ENCODE measurements at regions not wholly inside any gene's neighbourhood (a gene's known extent, or its start where the extent isn't known, plus 50 kb on each side); places are given as distances from the start of the nearest gene placed in this dataset.

DNA sequence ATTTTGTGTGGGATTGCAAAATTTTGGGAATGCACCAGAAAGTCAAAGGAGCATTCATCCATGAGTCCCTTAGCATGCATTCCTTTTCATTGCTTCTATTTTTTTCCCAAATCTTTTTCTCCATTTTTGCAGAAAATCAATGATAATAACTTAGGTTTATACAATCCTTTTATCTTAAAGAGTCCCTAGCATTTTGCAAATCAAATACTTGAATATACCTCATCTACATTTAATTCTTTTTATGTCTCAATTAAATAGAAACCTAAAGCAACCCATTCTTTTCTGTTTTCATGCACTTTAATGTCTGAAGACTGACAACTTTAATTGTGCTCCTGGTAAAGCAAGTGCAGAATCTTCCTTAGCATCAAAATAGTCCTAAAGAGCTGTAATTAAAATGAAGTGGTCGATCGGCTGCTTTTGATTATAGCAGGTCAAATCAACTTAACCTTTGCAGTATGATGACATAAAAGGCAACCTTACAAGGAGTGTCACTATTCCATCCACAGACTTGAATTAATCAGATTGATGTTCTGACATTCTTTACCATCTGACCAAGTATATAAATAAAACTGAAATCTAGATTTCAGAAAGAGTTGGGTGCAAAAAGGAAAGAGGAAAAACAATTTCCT lies 168.4 kb downstream of the ALG10B start:
- Histone ChIP-seq H3K36me3 (ENCODE audit: insufficient read depth, low read length) (no peaks in the 10 kb centered on the region), H3K9me2 (ENCODE audit: insufficient read depth, low read length) (no peaks in the 10 kb centered on the region), H3K9me3 (ENCODE audit: low read length) (no peaks in the 10 kb centered on the region), H4K20me1 (ENCODE audit: insufficient read depth) (no peaks in the 10 kb centered on the region), H3K27me3 (ENCODE audit: insufficient read depth, low read depth, low read length) (no peaks in the 10 kb centered on the region), H2AFZ (ENCODE audit: low read depth, low read length) (no peak overlapping the region), H3K4me2 (ENCODE audit: low read length) (no peak overlapping the region), H3F3A (ENCODE audit: insufficient read depth, low read length, poor library complexity, severe bottlenecking) (no peaks in the 10 kb centered on the region), H3K4me3 (ENCODE audit: low read length) (no peak overlapping the region), H3K79me2 (replicated peaks; ENCODE audit: insufficient read depth, low read length) (no peaks in the 10 kb centered on the region), H3K27ac (ENCODE audit: low read length) (no peak overlapping the region), H3K9ac (ENCODE audit: low read length) (no peak overlapping the region)
- TF ChIP-seq POLR2AphosphoS5 (IDR thresholded peaks at IDR 0.05), result no peak
- TF ChIP-seq, protein P1, sequence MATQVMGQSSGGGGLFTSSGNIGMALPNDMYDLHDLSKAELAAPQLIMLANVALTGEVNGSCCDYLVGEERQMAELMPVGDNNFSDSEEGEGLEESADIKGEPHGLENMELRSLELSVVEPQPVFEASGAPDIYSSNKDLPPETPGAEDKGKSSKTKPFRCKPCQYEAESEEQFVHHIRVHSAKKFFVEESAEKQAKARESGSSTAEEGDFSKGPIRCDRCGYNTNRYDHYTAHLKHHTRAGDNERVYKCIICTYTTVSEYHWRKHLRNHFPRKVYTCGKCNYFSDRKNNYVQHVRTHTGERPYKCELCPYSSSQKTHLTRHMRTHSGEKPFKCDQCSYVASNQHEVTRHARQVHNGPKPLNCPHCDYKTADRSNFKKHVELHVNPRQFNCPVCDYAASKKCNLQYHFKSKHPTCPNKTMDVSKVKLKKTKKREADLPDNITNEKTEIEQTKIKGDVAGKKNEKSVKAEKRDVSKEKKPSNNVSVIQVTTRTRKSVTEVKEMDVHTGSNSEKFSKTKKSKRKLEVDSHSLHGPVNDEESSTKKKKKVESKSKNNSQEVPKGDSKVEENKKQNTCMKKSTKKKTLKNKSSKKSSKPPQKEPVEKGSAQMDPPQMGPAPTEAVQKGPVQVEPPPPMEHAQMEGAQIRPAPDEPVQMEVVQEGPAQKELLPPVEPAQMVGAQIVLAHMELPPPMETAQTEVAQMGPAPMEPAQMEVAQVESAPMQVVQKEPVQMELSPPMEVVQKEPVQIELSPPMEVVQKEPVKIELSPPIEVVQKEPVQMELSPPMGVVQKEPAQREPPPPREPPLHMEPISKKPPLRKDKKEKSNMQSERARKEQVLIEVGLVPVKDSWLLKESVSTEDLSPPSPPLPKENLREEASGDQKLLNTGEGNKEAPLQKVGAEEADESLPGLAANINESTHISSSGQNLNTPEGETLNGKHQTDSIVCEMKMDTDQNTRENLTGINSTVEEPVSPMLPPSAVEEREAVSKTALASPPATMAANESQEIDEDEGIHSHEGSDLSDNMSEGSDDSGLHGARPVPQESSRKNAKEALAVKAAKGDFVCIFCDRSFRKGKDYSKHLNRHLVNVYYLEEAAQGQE (IDR thresholded peaks at IDR 0.05; ENCODE audit: borderline replicate concordance), result no peak
- TF ChIP-seq SMC3 (conservative IDR thresholded peaks at IDR 0.05; ENCODE audit: poor library complexity), result no peak
- TF ChIP-seq EZH2 (IDR thresholded peaks at IDR 0.05; ENCODE audit: borderline replicate concordance, insufficient read depth, low read length, poor library complexity, severe bottlenecking), result no peak
- no peak for TF ChIP-seq EP300 (conservative IDR thresholded peaks at IDR 0.05; ENCODE audit: poor library complexity, severe bottlenecking)
- no peak for TF ChIP-seq MXI1 (conservative IDR thresholded peaks at IDR 0.05; ENCODE audit: poor library complexity, severe bottlenecking)
- no peak for TF ChIP-seq CTCF (IDR thresholded peaks at IDR 0.05; ENCODE audit: poor library complexity, severe bottlenecking)
- no peak for TF ChIP-seq TAF1 (IDR thresholded peaks at IDR 0.05; ENCODE audit: low read depth)
- TF ChIP-seq RAD21 (conservative IDR thresholded peaks at IDR 0.05), result no peak

- Histone ChIP-seq H3K27me3 (ENCODE audit: insufficient read depth, low read depth, low read length) (no peaks in the 10 kb centered on the region), H3K27ac (ENCODE audit: low read length) (no peak overlapping the region), H3K4me3 (ENCODE audit: low read length) (no peak overlapping the region), H3K79me2 (replicated peaks; ENCODE audit: insufficient read depth, low read length) (no peaks in the 10 kb centered on the region), H3F3A (ENCODE audit: insufficient read depth, low read length, poor library complexity, severe bottlenecking) (no peaks in the 10 kb centered on the region), H3K9ac (ENCODE audit: low read length) (no peak overlapping the region), H2AFZ (ENCODE audit: low read depth, low read length) (no peak overlapping the region), H4K20me1 (ENCODE audit: insufficient read depth) (no peaks in the 10 kb centered on the region), H3K36me3 (ENCODE audit: insufficient read depth, low read length) (no peaks in the 10 kb centered on the region), H3K9me2 (ENCODE audit: insufficient read depth, low read length) (no peaks in the 10 kb centered on the region), H3K9me3 (ENCODE audit: low read length) (no peaks in the 10 kb centered on the region), H3K4me2 (ENCODE audit: low read length) (no peak overlapping the region)
- no peak for TF ChIP-seq TAF1 (IDR thresholded peaks at IDR 0.05; ENCODE audit: low read depth)
Measured at GRCh38 chr12:38488866-38489265, 172.3 kb downstream of the ALG10B start.

Data from neural cell (in vitro differentiated cells).